SK-N-MC (cell line): ENCODE measurements at regions not wholly inside any gene's neighbourhood (a gene's known extent, or its start where the extent isn't known, plus 50 kb on each side); places are given as distances from the start of the nearest gene placed in this dataset.

Experiments used
- EZH2 ChIP-seq: fragments of 200-600 bp; sonication (generic); IDR thresholded peaks from one replicate; pipeline ENCODE4 v1.6.1; 2017; ENCODE audit warnings: antibody characterized with exemption
- POLR2AphosphoS5 ChIP-seq: IDR thresholded peaks from 2 replicates; pipeline ENCODE4 v1.6.1; 2012; ENCODE audit warnings: mild to moderate bottlenecking, low read depth, low read length, borderline replicate concordance

DNA sequence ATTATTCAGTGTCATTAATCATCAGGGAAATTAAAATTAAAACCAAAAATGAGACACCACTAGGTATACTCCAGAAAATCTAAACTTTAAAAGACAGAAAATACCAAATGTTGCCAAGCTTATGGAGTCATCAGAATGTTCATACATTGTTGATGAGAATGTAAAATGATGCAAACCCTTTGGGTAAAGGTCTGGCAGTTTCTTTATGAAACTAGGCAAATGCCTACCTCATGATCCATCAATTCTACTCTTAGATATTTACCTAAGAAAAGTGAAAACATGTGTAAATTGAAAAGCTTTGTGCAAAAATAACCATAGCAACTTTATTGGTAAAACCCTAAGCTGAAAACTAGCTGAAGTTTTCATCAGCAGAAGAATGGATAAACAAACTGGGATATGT, 329.5 kb upstream of the MEOX2 start:
- no peak for TF ChIP-seq EZH2
- TF ChIP-seq POLR2AphosphoS5, result no peak
